Testis (tissue), 2 donors: ENCODE measurements at regions not wholly inside any gene's neighbourhood (a gene's known extent, or its start where the extent isn't known, plus 50 kb on each side); places are given as distances from the start of the nearest gene placed in this dataset.

Experiments
- CTCF ChIP-seq, 3 experiments: fragments of 450-650 bp in 2 of 3; fragments of 200-600 bp in 1 of 3; sonication (generic) in 1 of 3; IDR thresholded peaks; one replicate each; pipeline ENCODE4 v1.5.1; 2016 to 2019; ENCODE audit warnings: antibody characterized with exemption in 3 of 3, mild to moderate bottlenecking in 2 of 3, moderate library complexity in 1 of 3
- POLR2A ChIP-seq: fragments of 450-650 bp; IDR thresholded peaks from one replicate; pipeline ENCODE4 v1.6.1; 2017; ENCODE audit warnings: antibody characterized with exemption, mild to moderate bottlenecking, moderate library complexity

- TF ChIP-seq POLR2A: no peak
- no peak for TF ChIP-seq CTCF (IDR thresholded peaks at IDR 0.05)
Measured at GRCh38 chr5:54756796-54757402, 228.5 kb downstream of the ESM1 start.
